ENCODE measurements at regions not wholly inside any gene's neighbourhood (a gene's known extent, or its start where the extent isn't known, plus 50 kb on each side); places are given as distances from the start of the nearest gene placed in this dataset.

GRCh38 chr16:22675745-22676540 lies 138.0 kb upstream of the HS3ST2 start:
- H3K9me3 Mint-ChIP-seq, result no peaks in the 10 kb centered on the region
- no peaks in the 10 kb centered on the region for H3K4me1 Mint-ChIP-seq
- no peak overlapping the region for H3K4me3 Mint-ChIP-seq
- ATAC-seq, result no peak
- H3K27me3 Mint-ChIP-seq, result no peaks in the 10 kb centered on the region
- H3K27ac Mint-ChIP-seq, result no peak overlapping the region
- no peaks in the 10 kb centered on the region for H3K36me3 Mint-ChIP-seq

- Mint-ChIP-seq H3K27ac (no peak overlapping the region), H3K4me3 (no peak overlapping the region), H3K27me3 (no peaks in the 10 kb centered on the region), H3K9me3 (no peaks in the 10 kb centered on the region), H3K4me1 (no peaks in the 10 kb centered on the region), H3K36me3 (no peaks in the 10 kb centered on the region)
- ATAC-seq, result no peak
These were observed 136.7 kb upstream of the HS3ST2 start for GRCh38 chr16:22677024-22677830.

- Mint-ChIP-seq H3K4me1 (no peaks in the 10 kb centered on the region), H3K9me3 (no peaks in the 10 kb centered on the region), H3K36me3 (no peaks in the 10 kb centered on the region), H3K27me3 (no peaks in the 10 kb centered on the region), H3K27ac (no peak overlapping the region), H3K4me3 (no peak overlapping the region)
- no peak for ATAC-seq
These were observed 135.7 kb upstream of the HS3ST2 start for GRCh38 chr16:22678311-22678710.

- H3K4me1 Mint-ChIP-seq, result peaks cover 6% of the 10 kb centered on the region
- no peaks in the 10 kb centered on the region for H3K36me3 Mint-ChIP-seq
- no peaks in the 10 kb centered on the region for H3K27me3 Mint-ChIP-seq
- no peaks in the 10 kb centered on the region for H3K9me3 Mint-ChIP-seq
- H3K4me3 Mint-ChIP-seq, result no peak overlapping the region
- no peak overlapping the region for H3K27ac Mint-ChIP-seq
- ATAC-seq, result no peak
These were observed 132.2 kb upstream of the HS3ST2 start for GRCh38 chr16:22681554-22682291.

GRCh38 chr16:22683258-22683657 lies 130.7 kb upstream of the HS3ST2 start:
- Mint-ChIP-seq H3K27ac (no peak overlapping the region), H3K4me3 (no peak overlapping the region), H3K9me3 (no peaks in the 10 kb centered on the region), H3K4me1 (peaks cover 6% of the 10 kb centered on the region), H3K27me3 (no peaks in the 10 kb centered on the region), H3K36me3 (no peaks in the 10 kb centered on the region)
- no peak for ATAC-seq

GRCh38 chr16:22683730-22684573 lies 130.0 kb upstream of the HS3ST2 start:
- Mint-ChIP-seq H3K4me3 (no peak overlapping the region), H3K27ac (no peak overlapping the region)

GRCh38 chr16:22684574-22685458 lies 129.1 kb upstream of the HS3ST2 start:
- no peak for ATAC-seq
- Mint-ChIP-seq H3K27me3 (no peaks in the 10 kb centered on the region), H3K4me1 (peaks cover 6% of the 10 kb centered on the region), H3K9me3 (no peaks in the 10 kb centered on the region), H3K36me3 (no peaks in the 10 kb centered on the region), H3K27ac (no peak overlapping the region), H3K4me3 (no peak overlapping the region)

More at GRCh38 chr16:22683730-22684573, 130.0 kb upstream of the HS3ST2 start:
- peaks cover 6% of the 10 kb centered on the region for H3K4me1 Mint-ChIP-seq
- H3K36me3 Mint-ChIP-seq, result no peaks in the 10 kb centered on the region
- H3K9me3 Mint-ChIP-seq, result no peaks in the 10 kb centered on the region
- H3K27me3 Mint-ChIP-seq, result no peaks in the 10 kb centered on the region
- peak; percentile 41 for ATAC-seq

GRCh38 chr16:22685459-22685830 lies 128.5 kb upstream of the HS3ST2 start:
- Mint-ChIP-seq H3K36me3 (no peaks in the 10 kb centered on the region), H3K4me1 (peaks cover 6% of the 10 kb centered on the region), H3K4me3 (no peak overlapping the region), H3K9me3 (no peaks in the 10 kb centered on the region), H3K27me3 (no peaks in the 10 kb centered on the region), H3K27ac (no peak overlapping the region)
- ATAC-seq, result no peak

GRCh38 chr16:22687031-22687530 lies 126.9 kb upstream of the HS3ST2 start:
- Mint-ChIP-seq H3K27ac (no peak overlapping the region), H3K4me1 (peaks cover 6% of the 10 kb centered on the region), H3K27me3 (no peaks in the 10 kb centered on the region), H3K9me3 (no peaks in the 10 kb centered on the region), H3K4me3 (no peak overlapping the region), H3K36me3 (no peaks in the 10 kb centered on the region)
- ATAC-seq, result no peak

- H3K36me3 Mint-ChIP-seq, result no peaks in the 10 kb centered on the region
- H3K4me1 Mint-ChIP-seq, result peaks cover 6% of the 10 kb centered on the region
- H3K4me3 Mint-ChIP-seq, result no peak overlapping the region
- no peak for ATAC-seq
- H3K9me3 Mint-ChIP-seq, result no peaks in the 10 kb centered on the region
- H3K27me3 Mint-ChIP-seq, result no peaks in the 10 kb centered on the region
- no peak overlapping the region for H3K27ac Mint-ChIP-seq
These were observed 125.5 kb upstream of the HS3ST2 start for GRCh38 chr16:22688463-22688862.

- H3K36me3 Mint-ChIP-seq, result no peaks in the 10 kb centered on the region
- ATAC-seq, result no peak
- H3K27ac Mint-ChIP-seq, result no peak overlapping the region
- H3K4me3 Mint-ChIP-seq, result no peak overlapping the region
- no peaks in the 10 kb centered on the region for H3K27me3 Mint-ChIP-seq
- no peaks in the 10 kb centered on the region for H3K9me3 Mint-ChIP-seq
- H3K4me1 Mint-ChIP-seq, result peaks cover 6% of the 10 kb centered on the region
These were observed 125.0 kb upstream of the HS3ST2 start for GRCh38 chr16:22688930-22689329.

GRCh38 chr16:22691335-22691734 lies 122.6 kb upstream of the HS3ST2 start:
- Mint-ChIP-seq H3K27me3 (no peaks in the 10 kb centered on the region), H3K4me3 (no peak overlapping the region), H3K27ac (no peak overlapping the region), H3K9me3 (no peaks in the 10 kb centered on the region), H3K4me1 (no peaks in the 10 kb centered on the region), H3K36me3 (no peaks in the 10 kb centered on the region)
- no peak for ATAC-seq

- Mint-ChIP-seq H3K4me3 (no peak overlapping the region), H3K27me3 (peaks cover 4% of the 10 kb centered on the region), H3K4me1 (no peaks in the 10 kb centered on the region), H3K9me3 (no peaks in the 10 kb centered on the region), H3K36me3 (no peaks in the 10 kb centered on the region), H3K27ac (no peak overlapping the region)
- ATAC-seq, result no peak
These were observed 121.9 kb upstream of the HS3ST2 start for GRCh38 chr16:22692034-22692433.
